Stimulated activated naive B cell treated with anti-CD40 and anti-IgM and Interleukin-4, amounts not matched to agents 10 μg/mL and 1 μg/mL and 100 μg/mL, for 72 hours (primary cell): ENCODE measurements at regions not wholly inside any gene's neighbourhood (a gene's known extent, or its start where the extent isn't known, plus 50 kb on each side); places are given as distances from the start of the nearest gene placed in this dataset.
"Not testable (repeated sequence)": the region's sequence is repeated elsewhere in the genome, so short reads cannot be mapped to it uniquely, and the experiment has no call there.

ENCODE experiments used
- ATAC-seq, 2 donors: fragments of 150-1000 bp; cut with Tn5 transposase; replicated peaks; 2 replicates each; pipeline ENCODE4 v1.10.0; 2021; ENCODE audit warnings: moderate library complexity in 1 of 2
- DNase-seq: peaks from one replicate; pipeline ENCODE4 v3.0.0; 2021
- H3K27ac Mint-ChIP-seq: one replicate; pipeline ENCODE4 v1.8.0; 2022; ENCODE audit warnings: mild to moderate bottlenecking, mixed read lengths
- H3K27me3 Mint-ChIP-seq, 2 donors: one replicate each; pipeline ENCODE4 v1.8.0; 2022; ENCODE audit warnings: mixed read lengths in 2 of 2
- H3K36me3 Mint-ChIP-seq, 2 donors: one replicate each; pipeline ENCODE4 v1.8.0; 2022; ENCODE audit warnings: mixed read lengths in 2 of 2, mild to moderate bottlenecking in 1 of 2
- H3K4me1 Mint-ChIP-seq, 2 donors: one replicate each; pipeline ENCODE4 v1.8.0; 2022; ENCODE audit warnings: mixed read lengths in 2 of 2, mild to moderate bottlenecking in 1 of 2
- H3K4me3 Mint-ChIP-seq, 2 donors: one replicate each; pipeline ENCODE4 v1.8.0; 2022; ENCODE audit warnings: mild to moderate bottlenecking in 2 of 2, mixed read lengths in 2 of 2, moderate library complexity in 1 of 2
- H3K9me3 Mint-ChIP-seq, 2 donors: one replicate each; pipeline ENCODE4 v1.8.0; 2022; ENCODE audit warnings: mixed read lengths in 2 of 2, mild to moderate bottlenecking in 1 of 2

GRCh38 chr5:91635950-91636734, 253.0 kb upstream of the ARRDC3 start:
- DNase-seq = no peak
- Mint-ChIP-seq H3K4me1 (no peaks in the 10 kb centered on the region), H3K4me3 (no peak overlapping the region), H3K9me3 (no peaks in the 10 kb centered on the region), H3K36me3 (no peaks in the 10 kb centered on the region), H3K27ac (no peak overlapping the region), H3K27me3 (no peaks in the 10 kb centered on the region)
- ATAC-seq = no peak

- DNase-seq = no peak
- no peaks in the 10 kb centered on the region for H3K27me3 Mint-ChIP-seq
Measured at GRCh38 chr5:91632871-91633270, 249.8 kb upstream of the ARRDC3 start.

GRCh38 chr5:91611746-91612145, 228.6 kb upstream of the ARRDC3 start:
- Mint-ChIP-seq H3K27ac (no peak overlapping the region), H3K9me3 (peaks cover 0 to 2% of the 10 kb centered on the region in 2 donors), H3K4me1 (no peaks in the 10 kb centered on the region), H3K4me3 (no peak overlapping the region), H3K36me3 (no peaks in the 10 kb centered on the region), H3K27me3 (no peaks in the 10 kb centered on the region)
- ATAC-seq (no peak), DNase-seq (no peak)

More at GRCh38 chr5:91632871-91633270, 249.8 kb upstream of the ARRDC3 start:
- Mint-ChIP-seq H3K9me3 (no peaks in the 10 kb centered on the region), H3K36me3 (no peaks in the 10 kb centered on the region), H3K27ac (no peak overlapping the region), H3K4me1 (no peaks in the 10 kb centered on the region), H3K4me3 (no peak overlapping the region)
- no peak for ATAC-seq

DNA sequence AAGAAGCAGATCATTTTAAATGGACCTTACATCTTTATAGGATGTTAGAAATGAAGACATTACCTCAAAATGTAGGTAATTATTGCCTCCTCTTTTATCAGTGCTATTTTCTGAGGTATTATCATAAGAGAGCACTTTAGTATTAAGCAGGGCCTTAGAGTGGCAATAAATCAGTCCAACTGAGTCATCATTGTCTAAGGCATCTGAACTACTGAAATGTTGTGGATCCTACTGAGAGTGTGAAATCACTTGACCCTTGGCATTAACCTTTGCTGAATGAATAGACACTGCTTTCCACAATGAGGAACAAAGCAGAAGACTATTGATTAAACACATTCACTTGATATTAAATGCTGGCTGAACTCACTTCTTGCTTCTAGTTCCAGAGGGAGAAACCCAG, 224.6 kb upstream of the ARRDC3 start:
- no peak for ATAC-seq
- Mint-ChIP-seq H3K27me3 (no peaks in the 10 kb centered on the region), H3K36me3 (no peaks in the 10 kb centered on the region), H3K9me3 (no peaks in the 10 kb centered on the region), H3K4me1 (no peaks in the 10 kb centered on the region), H3K27ac (no peak overlapping the region), H3K4me3 (no peak overlapping the region)
- DNase-seq = no peak

- H3K4me1 Mint-ChIP-seq = no peaks in the 10 kb centered on the region
- H3K9me3 Mint-ChIP-seq = peaks cover 0 to under 1% of the 10 kb centered on the region in 2 donors
- H3K4me3 Mint-ChIP-seq = no peak overlapping the region
- H3K27ac Mint-ChIP-seq = no peak overlapping the region
- H3K27me3 Mint-ChIP-seq = no peaks in the 10 kb centered on the region
- no peak for ATAC-seq
- no peaks in the 10 kb centered on the region for H3K36me3 Mint-ChIP-seq
- DNase-seq = no peak
Measured at GRCh38 chr5:91599863-91600262, 216.7 kb upstream of the ARRDC3 start.

- peaks cover 3% of the 10 kb centered on the region in 2 donors for H3K9me3 Mint-ChIP-seq
- H3K27me3 Mint-ChIP-seq = no peaks in the 10 kb centered on the region
- no peak overlapping the region for H3K27ac Mint-ChIP-seq
- no peak overlapping the region for H3K4me3 Mint-ChIP-seq
- no peak for ATAC-seq
- H3K4me1 Mint-ChIP-seq = no peaks in the 10 kb centered on the region
- no peaks in the 10 kb centered on the region for H3K36me3 Mint-ChIP-seq
- DNase-seq = no peak
Measured at GRCh38 chr5:91598216-91598615, 215.1 kb upstream of the ARRDC3 start.

- ATAC-seq (no peak), DNase-seq (no peak)
- no peaks in the 10 kb centered on the region for H3K27me3 Mint-ChIP-seq
- H3K9me3 Mint-ChIP-seq = peaks cover 7 to 8% of the 10 kb centered on the region in 2 donors
- H3K4me1 Mint-ChIP-seq = no peaks in the 10 kb centered on the region
- no peak overlapping the region for H3K27ac Mint-ChIP-seq
- H3K36me3 Mint-ChIP-seq = no peaks in the 10 kb centered on the region
- H3K4me3 Mint-ChIP-seq = no peak overlapping the region
Measured at GRCh38 chr5:91595424-91595823, 212.3 kb upstream of the ARRDC3 start.

DNA sequence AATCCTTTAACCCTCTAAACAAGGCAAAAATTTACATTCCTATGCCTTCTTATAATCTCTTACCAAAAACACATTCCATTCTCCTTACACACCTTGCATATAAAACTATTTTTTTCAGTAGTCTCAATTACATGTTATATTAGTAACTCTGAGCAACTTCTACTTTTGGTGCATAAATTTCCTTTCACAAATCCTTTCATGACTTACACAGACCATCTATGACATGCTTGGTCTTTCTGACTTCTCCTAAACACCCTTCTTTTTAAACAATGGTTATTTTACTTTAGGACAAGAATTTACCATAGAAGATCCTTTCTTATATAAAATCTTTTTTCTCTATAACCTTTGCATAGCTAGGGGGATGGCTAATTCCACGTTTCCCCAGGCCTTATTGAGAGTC, 208.0 kb upstream of the ARRDC3 start:
- H3K9me3 Mint-ChIP-seq = peaks cover 8 to 9% of the 10 kb centered on the region in 2 donors
- no peaks in the 10 kb centered on the region for H3K36me3 Mint-ChIP-seq
- H3K27ac Mint-ChIP-seq = no peak overlapping the region
- H3K27me3 Mint-ChIP-seq = no peaks in the 10 kb centered on the region
- ATAC-seq = no peak
- no peaks in the 10 kb centered on the region for H3K4me1 Mint-ChIP-seq
- no peak overlapping the region for H3K4me3 Mint-ChIP-seq
- DNase-seq = no peak

- ATAC-seq (no peak), DNase-seq (no peak)
- H3K27me3 Mint-ChIP-seq = no peaks in the 10 kb centered on the region
- H3K27ac Mint-ChIP-seq = no peak overlapping the region
- H3K9me3 Mint-ChIP-seq = peaks cover 5% of the 10 kb centered on the region in 2 donors
- no peak overlapping the region for H3K4me3 Mint-ChIP-seq
- H3K4me1 Mint-ChIP-seq = no peaks in the 10 kb centered on the region
- H3K36me3 Mint-ChIP-seq = no peaks in the 10 kb centered on the region
Measured at GRCh38 chr5:91586232-91586631, 203.1 kb upstream of the ARRDC3 start.

- H3K27ac Mint-ChIP-seq = no peak overlapping the region
- no peak for ATAC-seq
- no peaks in the 10 kb centered on the region for H3K27me3 Mint-ChIP-seq
- H3K4me1 Mint-ChIP-seq = no peaks in the 10 kb centered on the region
- no peak for DNase-seq
- H3K36me3 Mint-ChIP-seq = no peaks in the 10 kb centered on the region
- no peak overlapping the region for H3K4me3 Mint-ChIP-seq
- peaks cover 0 to 2% of the 10 kb centered on the region in 2 donors for H3K9me3 Mint-ChIP-seq
Measured at GRCh38 chr5:91584352-91584751, 201.2 kb upstream of the ARRDC3 start.

- not testable (repeated sequence) for H3K4me1 Mint-ChIP-seq, DNase-seq, H3K36me3 Mint-ChIP-seq, H3K27ac Mint-ChIP-seq, ATAC-seq, H3K27me3 Mint-ChIP-seq, H3K4me3 Mint-ChIP-seq
- peaks cover 21 to 29% of the 10 kb centered on the region in 2 donors for H3K9me3 Mint-ChIP-seq
Measured at GRCh38 chr5:91566012-91566411, 182.9 kb upstream of the ARRDC3 start.

DNA sequence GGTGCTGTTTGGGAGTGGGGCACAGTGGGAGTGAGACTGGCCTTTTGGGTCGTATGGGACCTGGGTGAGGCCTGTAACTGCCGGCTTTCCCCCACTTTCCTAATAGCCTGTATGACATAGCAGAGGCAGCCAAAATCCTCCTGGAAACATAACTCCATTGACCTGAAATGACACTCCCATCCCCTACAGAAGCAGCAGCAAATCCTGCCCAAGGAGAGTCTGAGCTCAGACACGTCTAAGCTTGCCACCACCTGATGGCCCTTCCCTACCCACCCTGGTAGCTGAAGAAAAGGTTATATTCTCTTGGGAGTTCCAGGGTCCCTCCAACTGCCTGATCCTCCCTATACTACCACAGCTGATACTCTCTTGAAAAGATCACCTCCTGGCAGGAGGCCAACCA, 179.8 kb upstream of the ARRDC3 start:
- no peak for ATAC-seq
- no peak overlapping the region for H3K27ac Mint-ChIP-seq
- no peak overlapping the region for H3K4me3 Mint-ChIP-seq

DNA sequence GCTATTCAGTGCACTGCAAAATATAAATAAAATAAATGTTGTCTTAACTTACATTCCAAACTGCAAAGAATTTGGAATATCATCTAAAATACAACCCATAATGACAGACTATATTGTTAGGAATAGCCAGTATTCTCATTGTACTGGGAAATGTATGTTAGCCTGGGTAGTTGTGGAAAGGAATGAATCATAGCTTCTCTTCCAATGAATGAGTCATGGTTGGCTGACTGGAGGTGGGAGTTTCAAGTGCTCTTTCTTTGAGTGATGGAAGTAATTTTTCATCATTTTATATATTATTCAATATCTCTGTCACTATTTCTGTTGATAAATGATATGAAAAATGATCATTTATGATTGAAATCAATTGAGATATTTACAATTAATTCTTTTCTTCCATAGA, 158.6 kb upstream of the ARRDC3 start:
- DNase-seq (no peak), ATAC-seq (no peak)
- H3K27ac Mint-ChIP-seq = no peak overlapping the region
- no peaks in the 10 kb centered on the region for H3K27me3 Mint-ChIP-seq
- no peak overlapping the region for H3K4me3 Mint-ChIP-seq
- no peaks in the 10 kb centered on the region for H3K36me3 Mint-ChIP-seq
- H3K4me1 Mint-ChIP-seq = no peaks in the 10 kb centered on the region
- peaks cover 0 to 3% of the 10 kb centered on the region in 2 donors for H3K9me3 Mint-ChIP-seq

More for the DNA sequence above, 179.8 kb upstream of the ARRDC3 start:
- H3K27me3 Mint-ChIP-seq = no peaks in the 10 kb centered on the region
- H3K9me3 Mint-ChIP-seq = peaks cover 19 to 45% of the 10 kb centered on the region in 2 donors
- DNase-seq = no peak
- no peaks in the 10 kb centered on the region for H3K4me1 Mint-ChIP-seq
- H3K36me3 Mint-ChIP-seq = no peaks in the 10 kb centered on the region

DNA sequence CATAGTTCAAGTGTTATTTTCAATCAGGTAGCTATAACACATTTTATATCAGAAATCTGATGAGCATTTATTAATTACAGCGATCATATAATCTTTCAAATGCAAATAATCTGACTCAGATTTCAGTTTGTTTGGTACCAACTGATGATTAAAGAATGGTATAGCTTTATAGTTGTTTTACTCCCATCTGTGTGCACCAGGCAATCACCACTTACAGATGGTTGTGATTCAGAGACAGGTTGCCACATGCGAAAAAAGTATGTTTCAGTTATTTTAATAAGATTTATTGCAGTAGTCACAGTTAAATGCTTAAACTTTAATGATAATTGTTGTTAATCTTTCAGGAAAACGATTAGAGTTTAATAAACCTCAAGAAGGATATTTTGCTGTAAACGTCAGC, 155.1 kb upstream of the ARRDC3 start:
- Mint-ChIP-seq H3K9me3 (peaks cover 0 to 1% of the 10 kb centered on the region in 2 donors), H3K4me1 (no peaks in the 10 kb centered on the region), H3K27me3 (no peaks in the 10 kb centered on the region), H3K36me3 (no peaks in the 10 kb centered on the region), H3K27ac (no peak overlapping the region), H3K4me3 (no peak overlapping the region)
- ATAC-seq = no peak
- DNase-seq = no peak

GRCh38 chr5:91535499-91535898, 152.4 kb upstream of the ARRDC3 start:
- H3K27me3 Mint-ChIP-seq = no peaks in the 10 kb centered on the region

More at GRCh38 chr5:91535499-91535898, 152.4 kb upstream of the ARRDC3 start:
- Mint-ChIP-seq H3K9me3 (peaks cover 0 to 1% of the 10 kb centered on the region in 2 donors), H3K36me3 (no peaks in the 10 kb centered on the region), H3K4me1 (no peaks in the 10 kb centered on the region), H3K27ac (no peak overlapping the region), H3K4me3 (no peak overlapping the region)
- no peak for ATAC-seq
- no peak for DNase-seq
